Brain microvascular endothelial cell (primary cell): ENCODE measurements at regions not wholly inside any gene's neighbourhood (a gene's known extent, or its start where the extent isn't known, plus 50 kb on each side); places are given as distances from the start of the nearest gene placed in this dataset.
"Not testable (repeated sequence)": the region's sequence is repeated elsewhere in the genome, so short reads cannot be mapped to it uniquely, and the experiment has no call there.

Experiments used
- DNase-seq: peaks from one replicate; pipeline ENCODE4 v3.0.0-alpha.2; 2020
- H3K27ac ChIP-seq: fragments of 250-450 bp; sonication (Bioruptor Pico); 2 replicates; pipeline ENCODE4 v1.5.1; 2020; ENCODE audit warnings: mild to moderate bottlenecking, moderate library complexity
- H3K27me3 ChIP-seq: fragments of 250-450 bp; sonication (Bioruptor Pico); replicated peaks from 2 replicates; pipeline ENCODE4 v1.5.1; 2020; ENCODE audit warnings: mild to moderate bottlenecking
- H3K36me3 ChIP-seq: fragments of 250-450 bp; sonication (Bioruptor Pico); replicated peaks from 2 replicates; pipeline ENCODE4 v1.5.1; 2020; ENCODE audit warnings: mild to moderate bottlenecking
- H3K4me3 ChIP-seq: 2 replicates; pipeline ENCODE4 v1.5.1; 2011; ENCODE audit warnings: low read depth, mild to moderate bottlenecking, control low read depth, low read length, moderate library complexity
- in situ Hi-C: cut with HindIII; loops from 2 replicates; pipeline ENCODE4 v1.10.0; 2017; ENCODE audit warnings: low sequenced_read_pairs, low pct_ligation_motif_present
- TF ChIP-seq, protein P1 (sequence below): IDR thresholded peaks from 2 replicates; pipeline ENCODE4 v1.5.1; 2011; ENCODE audit warnings: low read depth, mild to moderate bottlenecking, moderate library complexity, low read length, control low read depth, inconsistent platforms; ENCODE audit errors: missing control alignments

DNA sequence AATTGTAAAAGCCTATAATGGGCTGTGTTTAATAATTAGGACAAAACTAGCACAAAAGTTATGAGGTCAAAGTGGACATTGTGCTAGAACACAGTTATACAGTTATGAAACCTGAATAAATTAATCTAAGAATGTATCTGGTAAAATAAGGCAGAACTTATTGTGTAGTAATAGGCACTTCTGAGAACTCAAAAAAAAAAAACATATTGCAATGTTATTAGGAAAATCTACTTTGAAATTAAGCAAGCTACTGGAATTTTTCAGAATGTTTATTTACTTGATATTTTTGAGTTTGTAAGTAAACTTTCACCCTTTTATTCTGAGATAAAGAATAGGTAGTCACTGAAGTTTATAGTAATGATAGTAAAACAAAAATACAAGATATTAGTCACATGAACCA, 135.8 kb upstream of the ABCB5 start:
- in situ Hi-C loops, result no loop called here
- H3K36me3 ChIP-seq, result no peaks in the 10 kb centered on the region
- no peaks in the 10 kb centered on the region for H3K27me3 ChIP-seq
- no peak for DNase-seq
- H3K27ac ChIP-seq, result no peak overlapping the region
- H3K4me3 ChIP-seq, result no peak overlapping the region
- TF ChIP-seq, protein P1, sequence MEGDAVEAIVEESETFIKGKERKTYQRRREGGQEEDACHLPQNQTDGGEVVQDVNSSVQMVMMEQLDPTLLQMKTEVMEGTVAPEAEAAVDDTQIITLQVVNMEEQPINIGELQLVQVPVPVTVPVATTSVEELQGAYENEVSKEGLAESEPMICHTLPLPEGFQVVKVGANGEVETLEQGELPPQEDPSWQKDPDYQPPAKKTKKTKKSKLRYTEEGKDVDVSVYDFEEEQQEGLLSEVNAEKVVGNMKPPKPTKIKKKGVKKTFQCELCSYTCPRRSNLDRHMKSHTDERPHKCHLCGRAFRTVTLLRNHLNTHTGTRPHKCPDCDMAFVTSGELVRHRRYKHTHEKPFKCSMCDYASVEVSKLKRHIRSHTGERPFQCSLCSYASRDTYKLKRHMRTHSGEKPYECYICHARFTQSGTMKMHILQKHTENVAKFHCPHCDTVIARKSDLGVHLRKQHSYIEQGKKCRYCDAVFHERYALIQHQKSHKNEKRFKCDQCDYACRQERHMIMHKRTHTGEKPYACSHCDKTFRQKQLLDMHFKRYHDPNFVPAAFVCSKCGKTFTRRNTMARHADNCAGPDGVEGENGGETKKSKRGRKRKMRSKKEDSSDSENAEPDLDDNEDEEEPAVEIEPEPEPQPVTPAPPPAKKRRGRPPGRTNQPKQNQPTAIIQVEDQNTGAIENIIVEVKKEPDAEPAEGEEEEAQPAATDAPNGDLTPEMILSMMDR, result no peak

DNA sequence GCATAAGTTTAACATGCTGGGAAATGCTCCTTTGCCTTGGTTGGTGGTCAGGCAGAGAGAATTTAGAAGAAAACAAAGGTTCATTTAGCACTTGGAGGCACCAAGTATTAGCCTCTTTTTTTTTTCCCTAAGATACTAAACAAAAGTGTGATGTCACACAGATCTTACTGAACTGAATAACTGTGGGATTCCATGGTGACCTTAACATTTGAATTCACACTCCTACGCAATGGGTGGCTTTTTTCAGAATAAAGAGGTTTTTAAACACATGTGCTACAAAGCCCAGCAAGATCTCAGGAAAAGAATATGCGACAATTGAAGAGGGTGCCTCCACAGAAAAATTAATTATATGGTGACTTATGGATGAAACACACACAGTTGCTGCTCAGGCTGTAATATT, 133.4 kb upstream of the ABCB5 start:
- Histone ChIP-seq H3K4me3 (no peak overlapping the region), H3K27me3 (no peaks in the 10 kb centered on the region), H3K27ac (no peak overlapping the region), H3K36me3 (no peaks in the 10 kb centered on the region)
- in situ Hi-C loops, result no loop called here
- TF ChIP-seq, protein P1, result no peak
- DNase-seq, result no peak

DNA sequence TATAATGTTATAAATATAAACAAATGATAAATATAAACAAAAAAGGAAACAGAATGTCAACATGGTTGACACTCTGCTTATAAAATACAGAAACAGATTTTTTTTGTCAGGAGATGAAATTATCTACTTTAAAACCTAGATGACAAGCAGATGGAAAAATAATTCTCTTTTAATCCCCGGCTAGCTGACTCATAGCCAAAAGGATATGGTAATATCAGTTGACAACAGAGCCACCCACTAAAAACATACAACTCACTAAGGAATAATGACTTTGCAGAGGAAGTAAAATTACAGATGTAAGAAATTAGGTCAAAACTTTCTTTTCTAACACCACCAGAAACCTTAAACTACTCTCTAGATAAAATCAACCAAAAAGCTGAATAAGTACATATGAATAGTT, 131.1 kb upstream of the ABCB5 start:
- H3K27me3 ChIP-seq, result no peaks in the 10 kb centered on the region
- DNase-seq, result no peak
- H3K4me3 ChIP-seq, result no peak overlapping the region
- no peak overlapping the region for H3K27ac ChIP-seq
- H3K36me3 ChIP-seq, result no peaks in the 10 kb centered on the region
- in situ Hi-C loops, result no loop called here
- TF ChIP-seq, protein P1, result no peak

DNA sequence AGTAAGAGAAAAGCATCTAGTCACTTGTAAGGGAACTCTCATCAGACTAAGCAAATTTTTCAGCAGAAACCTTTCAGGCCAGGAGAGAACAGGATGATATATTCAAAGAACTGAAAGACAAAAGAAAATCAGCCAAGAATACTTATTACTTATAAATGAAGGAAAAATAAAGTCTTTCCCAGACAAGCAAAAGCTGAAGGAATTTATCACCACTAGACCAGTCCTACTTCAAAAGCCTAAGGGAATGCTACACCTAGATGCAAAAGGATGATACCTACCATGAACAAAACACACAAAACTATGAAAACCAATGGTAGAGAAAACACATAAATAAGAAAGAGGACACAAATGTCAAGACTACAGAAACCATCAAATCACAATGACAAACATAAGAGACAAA, 126.6 kb upstream of the ABCB5 start:
- Histone ChIP-seq H3K4me3 (no peak overlapping the region), H3K27ac (no peak overlapping the region), H3K36me3 (no peaks in the 10 kb centered on the region), H3K27me3 (no peaks in the 10 kb centered on the region)
- in situ Hi-C loops, result no loop called here
- DNase-seq, result no peak
- TF ChIP-seq, protein P1, result no peak

DNA sequence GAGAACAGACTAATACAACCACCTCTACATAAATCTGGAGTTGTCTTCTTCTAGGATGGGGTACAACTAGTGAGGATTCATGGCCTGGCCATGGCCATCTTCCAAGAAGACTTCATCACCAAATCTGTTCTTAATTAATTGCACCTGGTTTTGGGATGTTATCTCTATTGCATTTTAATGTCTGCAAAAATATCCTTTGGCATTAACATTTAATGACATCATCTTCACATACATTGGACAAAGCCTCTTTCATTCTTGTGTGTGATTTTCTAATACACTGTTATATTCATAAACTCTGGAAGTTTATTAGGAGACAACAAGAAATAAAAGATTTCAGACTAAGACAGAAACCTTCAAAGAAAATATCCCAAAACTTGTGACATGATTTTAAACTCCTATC, 124.2 kb upstream of the ABCB5 start:
- H3K4me3 ChIP-seq, result no peak overlapping the region
- no peak overlapping the region for H3K27ac ChIP-seq
- no peaks in the 10 kb centered on the region for H3K27me3 ChIP-seq
- no peak for DNase-seq
- H3K36me3 ChIP-seq, result no peaks in the 10 kb centered on the region
- TF ChIP-seq, protein P1, result no peak
- in situ Hi-C loops, result no loop called here

DNA sequence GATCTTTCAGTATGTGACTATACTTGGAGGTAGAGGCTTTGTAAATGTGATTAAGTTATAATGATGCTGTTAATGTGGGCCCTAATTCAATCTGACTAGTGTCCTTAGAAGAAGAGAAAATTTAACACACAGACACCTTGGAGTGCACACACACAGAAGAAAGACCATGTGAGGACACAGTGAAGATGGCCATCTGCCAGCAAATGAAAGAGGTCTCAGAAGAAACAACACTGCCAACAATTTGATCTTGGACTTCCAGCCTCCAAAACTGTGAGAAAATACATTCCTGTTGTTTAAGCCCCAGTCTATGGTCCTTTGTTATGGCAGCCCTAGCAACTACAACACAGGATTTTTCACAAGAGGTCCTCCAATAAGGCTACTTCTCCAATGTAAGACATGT, 120.9 kb upstream of the ABCB5 start:
- in situ Hi-C loops, result no loop called here
- no peak for DNase-seq
- Histone ChIP-seq H3K27ac (no peak overlapping the region), H3K36me3 (no peaks in the 10 kb centered on the region), H3K27me3 (no peaks in the 10 kb centered on the region), H3K4me3 (no peak overlapping the region)
- TF ChIP-seq, protein P1, result no peak

DNA sequence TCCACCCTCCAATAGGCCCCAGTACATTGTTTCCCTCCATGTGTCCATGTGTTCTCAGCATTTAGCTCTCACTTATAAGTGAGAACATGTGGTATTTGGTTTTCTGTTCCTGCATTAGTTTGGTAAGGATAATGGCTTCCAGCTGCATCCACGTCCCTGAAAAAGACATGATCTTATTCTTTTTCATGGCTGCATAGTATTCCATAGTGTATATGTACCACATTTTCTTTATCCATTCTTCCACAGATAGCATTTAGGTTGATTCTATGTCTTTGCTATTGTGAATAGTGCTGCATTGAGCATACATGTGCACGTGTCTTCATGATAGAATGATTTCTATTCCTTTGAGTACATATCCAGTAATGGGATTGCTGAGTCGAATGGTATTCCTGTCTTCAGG, 114.0 kb upstream of the ABCB5 start:
- DNase-seq, H3K27ac ChIP-seq, H3K27me3 ChIP-seq, in situ Hi-C loops, H3K4me3 ChIP-seq, H3K36me3 ChIP-seq: not testable (repeated sequence)
